ENCODE measurements at regions not wholly inside any gene's neighbourhood (a gene's known extent, or its start where the extent isn't known, plus 50 kb on each side); places are given as distances from the start of the nearest gene placed in this dataset.
A peak's percentile ranks its signal among the peaks of the same experiment; 100 is the strongest.

DNA sequence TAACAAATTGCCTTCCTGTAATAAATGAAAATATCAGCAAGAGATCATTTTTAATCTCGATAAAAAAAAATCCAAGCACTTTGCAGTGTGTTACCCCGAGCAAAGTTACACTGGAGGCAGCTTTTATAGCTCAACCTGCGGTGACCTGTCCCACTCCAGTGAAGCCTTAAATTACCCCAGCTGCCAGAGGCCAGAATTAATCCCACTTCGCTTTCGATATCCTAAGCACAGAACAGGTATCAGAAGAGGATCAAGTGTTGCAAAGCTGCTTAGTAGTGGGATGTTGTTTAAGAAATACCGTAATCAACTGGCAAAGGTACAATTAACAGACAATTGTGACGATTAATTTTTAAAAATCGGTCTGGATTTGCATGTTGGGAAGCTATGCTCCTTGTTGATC, 314.0 kb downstream of the AGTPBP1 start:
- H3K27me3 ChIP-seq: peaks cover 5% of the 10 kb centered on the region
- no peak overlapping the region for H3K4me3 ChIP-seq
- DNase-seq (no peak), ATAC-seq (no peak)
- no peak overlapping the region for H3K27ac ChIP-seq
- H3K4me1 ChIP-seq: peaks cover 4% of the 10 kb centered on the region
- TF ChIP-seq, protein P1, sequence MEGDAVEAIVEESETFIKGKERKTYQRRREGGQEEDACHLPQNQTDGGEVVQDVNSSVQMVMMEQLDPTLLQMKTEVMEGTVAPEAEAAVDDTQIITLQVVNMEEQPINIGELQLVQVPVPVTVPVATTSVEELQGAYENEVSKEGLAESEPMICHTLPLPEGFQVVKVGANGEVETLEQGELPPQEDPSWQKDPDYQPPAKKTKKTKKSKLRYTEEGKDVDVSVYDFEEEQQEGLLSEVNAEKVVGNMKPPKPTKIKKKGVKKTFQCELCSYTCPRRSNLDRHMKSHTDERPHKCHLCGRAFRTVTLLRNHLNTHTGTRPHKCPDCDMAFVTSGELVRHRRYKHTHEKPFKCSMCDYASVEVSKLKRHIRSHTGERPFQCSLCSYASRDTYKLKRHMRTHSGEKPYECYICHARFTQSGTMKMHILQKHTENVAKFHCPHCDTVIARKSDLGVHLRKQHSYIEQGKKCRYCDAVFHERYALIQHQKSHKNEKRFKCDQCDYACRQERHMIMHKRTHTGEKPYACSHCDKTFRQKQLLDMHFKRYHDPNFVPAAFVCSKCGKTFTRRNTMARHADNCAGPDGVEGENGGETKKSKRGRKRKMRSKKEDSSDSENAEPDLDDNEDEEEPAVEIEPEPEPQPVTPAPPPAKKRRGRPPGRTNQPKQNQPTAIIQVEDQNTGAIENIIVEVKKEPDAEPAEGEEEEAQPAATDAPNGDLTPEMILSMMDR (IDR thresholded peaks at IDR 0.05): no peak
- H3K36me3 ChIP-seq: no peaks in the 10 kb centered on the region
- H3K9me3 ChIP-seq: no peaks in the 10 kb centered on the region
- intact Hi-C loops (cut with DNase I): no loop called here

DNA sequence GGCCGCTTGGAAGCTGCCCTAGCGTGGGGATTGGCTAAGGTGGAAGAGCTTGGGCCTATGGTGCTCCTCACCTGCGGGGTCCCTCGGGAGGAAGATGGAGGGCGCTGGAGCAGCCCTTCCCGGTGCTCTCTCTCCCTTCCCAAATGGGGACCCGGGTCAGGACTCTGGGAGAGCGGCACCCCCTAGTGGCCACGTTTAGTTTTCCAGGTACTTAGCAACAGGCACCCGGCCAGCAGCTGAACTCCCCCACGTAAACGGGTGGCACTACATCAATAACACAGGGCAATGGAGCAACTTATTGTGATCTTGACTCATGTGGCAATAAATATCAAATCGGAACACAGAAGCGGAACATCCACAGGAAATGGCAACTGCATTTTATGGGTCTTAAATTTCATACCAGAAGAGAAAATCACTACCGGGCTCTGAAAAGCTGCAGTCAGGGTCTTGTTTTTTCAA, 316.6 kb downstream of the AGTPBP1 start:
- ATAC-seq (peak; percentile 84), DNase-seq (peak; percentile 73)
- H3K4me3 ChIP-seq: no peak overlapping the region
- TF ChIP-seq, protein P1 (IDR thresholded peaks at IDR 0.05): peak; percentile 56
- no peaks in the 10 kb centered on the region for H3K9me3 ChIP-seq
- no peaks in the 10 kb centered on the region for H3K36me3 ChIP-seq
- no peak overlapping the region for H3K27ac ChIP-seq
- H3K27me3 ChIP-seq: peaks cover 5% of the 10 kb centered on the region
- H3K4me1 ChIP-seq: peaks cover 4% of the 10 kb centered on the region
- intact Hi-C loops (cut with DNase I): no loop called here

DNA sequence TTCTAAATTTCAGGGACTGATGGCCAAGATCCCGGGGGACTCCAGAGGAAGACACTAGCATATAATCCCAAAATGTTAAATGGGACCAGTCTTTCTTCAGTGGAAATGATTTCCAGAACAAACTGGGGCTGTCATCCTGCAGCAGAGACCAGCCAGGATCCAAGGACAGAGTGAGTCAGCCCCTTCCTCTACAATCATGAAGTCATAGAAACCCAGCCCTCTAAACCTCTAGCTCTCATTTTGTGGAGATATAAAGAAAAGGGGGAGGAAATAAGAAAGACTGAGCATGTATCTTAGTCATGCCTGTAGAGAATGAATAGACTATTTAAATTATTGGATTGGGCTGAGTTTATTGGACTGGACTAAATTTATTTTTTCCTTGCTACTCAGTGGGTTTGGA, 318.3 kb downstream of the AGTPBP1 start:
- peaks cover 5% of the 10 kb centered on the region for H3K27me3 ChIP-seq
- no peaks in the 10 kb centered on the region for H3K36me3 ChIP-seq
- no peak overlapping the region for H3K4me3 ChIP-seq
- no peak overlapping the region for H3K27ac ChIP-seq
- no peak for ATAC-seq
- DNase-seq: no peak
- TF ChIP-seq, protein P1 (IDR thresholded peaks at IDR 0.05): no peak
- no peaks in the 10 kb centered on the region for H3K9me3 ChIP-seq
- H3K4me1 ChIP-seq: peaks cover 4% of the 10 kb centered on the region
- intact Hi-C loops (cut with DNase I): no loop called here

DNA sequence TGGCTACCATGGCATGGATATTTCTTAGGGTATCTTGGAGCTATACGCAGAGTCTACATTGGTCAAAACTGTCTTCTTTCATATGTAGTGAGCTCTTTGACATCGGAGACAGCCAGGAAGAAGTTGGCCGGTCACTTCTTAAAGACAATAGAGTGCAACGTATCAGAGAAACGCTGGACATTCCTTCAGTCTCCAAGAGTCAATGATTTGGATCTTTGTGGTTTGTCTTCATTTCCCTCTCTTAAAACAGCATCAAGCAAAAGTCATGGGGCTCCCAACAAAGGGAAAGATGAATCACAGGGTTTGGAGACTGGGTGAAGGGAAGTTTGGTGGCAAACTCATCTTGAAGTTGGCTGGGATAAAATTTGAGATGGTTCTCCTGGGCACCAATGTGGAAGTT, 320.1 kb downstream of the AGTPBP1 start:
- ATAC-seq (no peak), DNase-seq (no peak)

DNA sequence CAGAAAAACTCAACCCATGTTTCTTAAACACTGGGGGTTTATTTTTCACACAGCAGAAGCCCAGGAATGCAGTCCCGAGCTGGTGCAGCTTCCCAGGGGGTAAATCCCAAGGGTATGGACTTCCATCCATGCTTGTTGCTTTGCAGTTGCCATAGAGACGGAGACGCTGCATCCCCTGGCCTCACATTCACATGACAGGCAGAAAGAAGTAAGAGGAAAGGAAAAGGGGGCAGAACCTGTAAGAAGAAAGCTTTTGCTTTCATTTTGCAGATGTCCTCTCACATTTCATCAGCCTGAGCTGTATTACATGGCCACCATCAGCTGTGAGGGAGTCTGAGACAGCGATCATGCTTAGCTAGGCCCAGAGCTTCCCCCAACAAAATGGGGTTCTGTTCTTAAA, 321.0 kb downstream of the AGTPBP1 start:
- intact Hi-C loops (cut with DNase I): no loop called here
- Histone ChIP-seq H3K9me3 (no peaks in the 10 kb centered on the region), H3K36me3 (no peaks in the 10 kb centered on the region), H3K4me1 (peaks cover 4% of the 10 kb centered on the region), H3K27me3 (peaks cover 5% of the 10 kb centered on the region), H3K4me3 (no peak overlapping the region), H3K27ac (no peak overlapping the region)
- ATAC-seq (no peak), DNase-seq (no peak)
- TF ChIP-seq, protein P1 (IDR thresholded peaks at IDR 0.05): no peak

More for the DNA sequence above, 320.1 kb downstream of the AGTPBP1 start:
- Histone ChIP-seq H3K9me3 (no peaks in the 10 kb centered on the region), H3K27me3 (peaks cover 5% of the 10 kb centered on the region), H3K4me1 (peaks cover 4% of the 10 kb centered on the region), H3K36me3 (no peaks in the 10 kb centered on the region), H3K4me3 (no peak overlapping the region), H3K27ac (no peak overlapping the region)
- TF ChIP-seq, protein P1 (IDR thresholded peaks at IDR 0.05): no peak
- intact Hi-C loops (cut with DNase I): no loop called here

DNA sequence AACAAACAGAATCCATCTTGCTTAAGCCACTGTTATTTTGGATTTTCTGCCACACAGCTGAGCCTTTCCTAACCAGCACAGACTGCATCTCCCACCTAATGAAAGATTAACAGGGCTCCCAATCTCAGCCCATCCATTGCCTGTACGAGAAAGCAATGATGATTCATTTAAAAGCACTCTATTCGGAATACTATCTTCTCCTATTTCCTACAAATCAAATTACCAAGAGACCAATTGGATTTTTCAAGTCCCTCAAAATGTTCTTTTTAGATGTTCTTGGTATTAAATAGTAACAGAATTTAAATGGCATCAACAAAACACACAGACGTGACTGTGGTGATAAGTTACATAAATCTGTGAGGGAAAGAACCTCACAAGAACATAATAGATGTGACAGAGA, 324.1 kb downstream of the AGTPBP1 start:
- H3K4me1 ChIP-seq: no peaks in the 10 kb centered on the region
- intact Hi-C loops (cut with DNase I): no loop called here
- ATAC-seq: no peak
- H3K27ac ChIP-seq: no peak overlapping the region
- no peaks in the 10 kb centered on the region for H3K9me3 ChIP-seq
- TF ChIP-seq, protein P1 (IDR thresholded peaks at IDR 0.05): no peak
- H3K27me3 ChIP-seq: no peaks in the 10 kb centered on the region
- no peak overlapping the region for H3K4me3 ChIP-seq
- DNase-seq: no peak
- H3K36me3 ChIP-seq: no peaks in the 10 kb centered on the region
